A549 (cell line): ENCODE measurements at regions not wholly inside any gene's neighbourhood (a gene's known extent, or its start where the extent isn't known, plus 50 kb on each side); places are given as distances from the start of the nearest gene placed in this dataset.

Experiments
- TF ChIP-seq, protein P1 (sequence below): fragments of >200 bp; sonication (Bioruptor Twin); formaldehyde crosslinking; IDR thresholded peaks from 3 replicates; pipeline ENCODE4 v1.5.1; 2016
- TF ChIP-seq, protein P2 (sequence below): fragments of 150-350 bp; IDR thresholded peaks from 2 replicates; pipeline ENCODE4 v1.6.1; 2014; ENCODE audit warnings: low read depth, mild to moderate bottlenecking, low read length

DNA sequence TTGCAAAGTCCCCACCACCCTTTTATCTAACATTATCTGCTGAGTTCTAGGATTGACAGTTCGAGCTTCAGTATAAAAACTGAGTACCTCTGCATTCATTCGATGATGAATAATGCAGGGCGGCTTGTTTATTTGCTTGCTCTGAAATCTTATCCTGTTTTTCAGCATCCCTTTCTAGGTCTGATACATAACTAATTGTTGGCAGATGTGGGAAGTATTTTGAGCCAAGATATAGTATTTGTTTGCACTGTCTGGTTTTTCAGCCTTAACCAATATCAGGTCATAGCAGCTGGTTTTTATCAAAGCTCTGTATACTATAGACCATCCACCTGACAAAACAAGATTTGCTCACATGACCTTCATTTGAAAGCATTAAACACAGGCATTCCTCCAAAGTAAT lies 161.4 kb downstream of the TFEC start:
- TF ChIP-seq, protein P1, sequence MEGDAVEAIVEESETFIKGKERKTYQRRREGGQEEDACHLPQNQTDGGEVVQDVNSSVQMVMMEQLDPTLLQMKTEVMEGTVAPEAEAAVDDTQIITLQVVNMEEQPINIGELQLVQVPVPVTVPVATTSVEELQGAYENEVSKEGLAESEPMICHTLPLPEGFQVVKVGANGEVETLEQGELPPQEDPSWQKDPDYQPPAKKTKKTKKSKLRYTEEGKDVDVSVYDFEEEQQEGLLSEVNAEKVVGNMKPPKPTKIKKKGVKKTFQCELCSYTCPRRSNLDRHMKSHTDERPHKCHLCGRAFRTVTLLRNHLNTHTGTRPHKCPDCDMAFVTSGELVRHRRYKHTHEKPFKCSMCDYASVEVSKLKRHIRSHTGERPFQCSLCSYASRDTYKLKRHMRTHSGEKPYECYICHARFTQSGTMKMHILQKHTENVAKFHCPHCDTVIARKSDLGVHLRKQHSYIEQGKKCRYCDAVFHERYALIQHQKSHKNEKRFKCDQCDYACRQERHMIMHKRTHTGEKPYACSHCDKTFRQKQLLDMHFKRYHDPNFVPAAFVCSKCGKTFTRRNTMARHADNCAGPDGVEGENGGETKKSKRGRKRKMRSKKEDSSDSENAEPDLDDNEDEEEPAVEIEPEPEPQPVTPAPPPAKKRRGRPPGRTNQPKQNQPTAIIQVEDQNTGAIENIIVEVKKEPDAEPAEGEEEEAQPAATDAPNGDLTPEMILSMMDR: no peak
- TF ChIP-seq, protein P2, sequence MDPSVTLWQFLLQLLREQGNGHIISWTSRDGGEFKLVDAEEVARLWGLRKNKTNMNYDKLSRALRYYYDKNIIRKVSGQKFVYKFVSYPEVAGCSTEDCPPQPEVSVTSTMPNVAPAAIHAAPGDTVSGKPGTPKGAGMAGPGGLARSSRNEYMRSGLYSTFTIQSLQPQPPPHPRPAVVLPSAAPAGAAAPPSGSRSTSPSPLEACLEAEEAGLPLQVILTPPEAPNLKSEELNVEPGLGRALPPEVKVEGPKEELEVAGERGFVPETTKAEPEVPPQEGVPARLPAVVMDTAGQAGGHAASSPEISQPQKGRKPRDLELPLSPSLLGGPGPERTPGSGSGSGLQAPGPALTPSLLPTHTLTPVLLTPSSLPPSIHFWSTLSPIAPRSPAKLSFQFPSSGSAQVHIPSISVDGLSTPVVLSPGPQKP: no peak
